ENCODE measurements at regions not wholly inside any gene's neighbourhood (a gene's known extent, or its start where the extent isn't known, plus 50 kb on each side); places are given as distances from the start of the nearest gene placed in this dataset.

DNA sequence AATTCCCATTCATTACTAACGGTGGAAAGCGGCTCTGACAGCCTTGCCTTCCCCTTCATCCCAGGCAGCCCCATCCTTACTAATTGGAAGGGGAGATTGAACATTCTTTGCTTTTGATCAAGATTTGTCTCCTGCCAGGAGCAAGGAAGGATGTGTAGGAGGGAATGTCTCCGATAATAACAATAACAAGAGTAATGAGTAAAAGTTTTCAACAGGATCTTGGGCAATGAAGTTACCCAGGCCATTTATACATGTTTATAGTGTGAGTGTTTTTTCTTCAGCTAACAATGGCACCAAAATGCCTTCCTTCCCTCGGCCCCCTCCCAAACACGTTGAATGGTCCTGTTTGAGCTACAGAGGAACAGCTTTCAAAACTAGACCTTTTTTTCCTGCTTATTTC lies 83.8 kb downstream of the GATA6 start:
- no peak for TF ChIP-seq EZH2 (IDR thresholded peaks at IDR 0.05; ENCODE audit: borderline replicate concordance, low read length)
- TF ChIP-seq, protein P1, sequence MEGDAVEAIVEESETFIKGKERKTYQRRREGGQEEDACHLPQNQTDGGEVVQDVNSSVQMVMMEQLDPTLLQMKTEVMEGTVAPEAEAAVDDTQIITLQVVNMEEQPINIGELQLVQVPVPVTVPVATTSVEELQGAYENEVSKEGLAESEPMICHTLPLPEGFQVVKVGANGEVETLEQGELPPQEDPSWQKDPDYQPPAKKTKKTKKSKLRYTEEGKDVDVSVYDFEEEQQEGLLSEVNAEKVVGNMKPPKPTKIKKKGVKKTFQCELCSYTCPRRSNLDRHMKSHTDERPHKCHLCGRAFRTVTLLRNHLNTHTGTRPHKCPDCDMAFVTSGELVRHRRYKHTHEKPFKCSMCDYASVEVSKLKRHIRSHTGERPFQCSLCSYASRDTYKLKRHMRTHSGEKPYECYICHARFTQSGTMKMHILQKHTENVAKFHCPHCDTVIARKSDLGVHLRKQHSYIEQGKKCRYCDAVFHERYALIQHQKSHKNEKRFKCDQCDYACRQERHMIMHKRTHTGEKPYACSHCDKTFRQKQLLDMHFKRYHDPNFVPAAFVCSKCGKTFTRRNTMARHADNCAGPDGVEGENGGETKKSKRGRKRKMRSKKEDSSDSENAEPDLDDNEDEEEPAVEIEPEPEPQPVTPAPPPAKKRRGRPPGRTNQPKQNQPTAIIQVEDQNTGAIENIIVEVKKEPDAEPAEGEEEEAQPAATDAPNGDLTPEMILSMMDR (IDR thresholded peaks at IDR 0.05; ENCODE audit: low read length): no peak
- no peaks in the 10 kb centered on the region for H3K9me2 ChIP-seq (ENCODE audit: low read depth, low read length)
- H3K27ac ChIP-seq (ENCODE audit: low read depth, low read length, poor library complexity, severe bottlenecking): no peak overlapping the region
- no peaks in the 10 kb centered on the region for H4K20me1 ChIP-seq (ENCODE audit: insufficient read depth, low read length)
- no peak overlapping the region for H2AFZ ChIP-seq (ENCODE audit: low read length)
- H3K9me3 ChIP-seq (ENCODE audit: low read length): no peaks in the 10 kb centered on the region
- no peaks in the 10 kb centered on the region for H3K27me3 ChIP-seq (ENCODE audit: insufficient read depth, low read length)
- H3K4me3 ChIP-seq (ENCODE audit: low read depth, low read length, poor library complexity, severe bottlenecking): no peak overlapping the region
- H3K9ac ChIP-seq (ENCODE audit: low read length): no peak overlapping the region
- no peaks in the 10 kb centered on the region for H3F3A ChIP-seq (ENCODE audit: insufficient read depth, low read length)
- H3K4me2 ChIP-seq (ENCODE audit: low read length): no peak overlapping the region
- no peaks in the 10 kb centered on the region for H3K79me2 ChIP-seq (ENCODE audit: insufficient read depth, low read length)
- H3K4me1 ChIP-seq (ENCODE audit: insufficient read depth, low read length, severe bottlenecking): no peaks in the 10 kb centered on the region
- H3K36me3 ChIP-seq (ENCODE audit: insufficient read depth, low read length): no peaks in the 10 kb centered on the region

Data from OCI-LY1 (cell line).